AG04450 (cell line): ENCODE measurements at regions not wholly inside any gene's neighbourhood (a gene's known extent, or its start where the extent isn't known, plus 50 kb on each side); places are given as distances from the start of the nearest gene placed in this dataset.
"Not testable (repeated sequence)": the region's sequence is repeated elsewhere in the genome, so short reads cannot be mapped to it uniquely, and the experiment has no call there.

Experiments
- CTCF ChIA-PET: fragments of 300-600, 350-600 bp; formaldehyde crosslinking; extraction: SDS; loops from one replicate; lab custom pipeline; 2022; ENCODE audit warnings: antibody characterized with exemption, inconsistent platforms; lab: Charles Lee
- POLR2A ChIA-PET: fragments of 350-600 bp; formaldehyde crosslinking; extraction: SDS; loops from one replicate; lab custom pipeline; 2021; ENCODE audit warnings: antibody characterized with exemption, inconsistent platforms; lab: Yijun Ruan, JAX
- DNase-seq: peaks from one replicate; pipeline ENCODE4 v3.0.0-alpha.2; 2011; ENCODE audit warnings: low read depth, low spot score
- H3K27ac ChIP-seq: one replicate; pipeline ENCODE4 v1.5.1; 2012; ENCODE audit warnings: low read depth, low read length, control low read depth
- H3K27me3 ChIP-seq: one replicate; pipeline ENCODE4 v1.6.0; 2012; ENCODE audit warnings: low read length; ENCODE audit not compliant: control insufficient read depth, insufficient read depth
- H3K4me3 ChIP-seq: 2 replicates; pipeline ENCODE4 v1.5.1; 2011; ENCODE audit warnings: mild to moderate bottlenecking, low read depth, low read length, control low read depth
- H3K9me3 ChIP-seq: 2 replicates; pipeline ENCODE4 v1.5.1; 2012; ENCODE audit warnings: low read length; ENCODE audit not compliant: control insufficient read depth, insufficient read depth
- TF ChIP-seq, protein P1 (sequence below): IDR thresholded peaks from 2 replicates; pipeline ENCODE4 v1.5.1; 2011; ENCODE audit warnings: low read depth, low read length, control low read depth, inconsistent platforms

DNA sequence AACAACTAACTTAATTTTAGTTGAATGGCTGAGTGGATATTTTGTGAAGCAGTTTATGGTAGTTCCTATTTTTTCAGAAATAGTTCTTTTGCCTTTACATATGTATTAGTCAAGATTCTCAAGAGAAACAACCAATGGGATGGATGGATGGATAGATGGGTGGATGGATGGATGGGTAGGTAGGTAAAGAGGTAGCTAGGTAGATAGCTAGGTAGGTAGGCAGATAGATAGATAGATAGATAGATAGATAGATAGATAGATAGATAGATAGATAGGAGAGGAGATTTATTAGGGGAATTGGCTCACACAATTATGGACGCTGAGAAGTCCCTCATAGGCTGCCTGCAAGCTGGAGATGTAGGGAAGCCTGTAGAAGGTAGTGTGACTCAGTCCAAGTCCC, 74.0 kb upstream of the NUDT6 start:
- Histone ChIP-seq H3K27me3 (no peaks in the 10 kb centered on the region), H3K4me3 (no peak overlapping the region), H3K27ac (no peak overlapping the region), H3K9me3 (no peaks in the 10 kb centered on the region)
- no peak for DNase-seq
- CTCF ChIA-PET = no interaction called here
- POLR2A ChIA-PET = no interaction called here
- TF ChIP-seq, protein P1, sequence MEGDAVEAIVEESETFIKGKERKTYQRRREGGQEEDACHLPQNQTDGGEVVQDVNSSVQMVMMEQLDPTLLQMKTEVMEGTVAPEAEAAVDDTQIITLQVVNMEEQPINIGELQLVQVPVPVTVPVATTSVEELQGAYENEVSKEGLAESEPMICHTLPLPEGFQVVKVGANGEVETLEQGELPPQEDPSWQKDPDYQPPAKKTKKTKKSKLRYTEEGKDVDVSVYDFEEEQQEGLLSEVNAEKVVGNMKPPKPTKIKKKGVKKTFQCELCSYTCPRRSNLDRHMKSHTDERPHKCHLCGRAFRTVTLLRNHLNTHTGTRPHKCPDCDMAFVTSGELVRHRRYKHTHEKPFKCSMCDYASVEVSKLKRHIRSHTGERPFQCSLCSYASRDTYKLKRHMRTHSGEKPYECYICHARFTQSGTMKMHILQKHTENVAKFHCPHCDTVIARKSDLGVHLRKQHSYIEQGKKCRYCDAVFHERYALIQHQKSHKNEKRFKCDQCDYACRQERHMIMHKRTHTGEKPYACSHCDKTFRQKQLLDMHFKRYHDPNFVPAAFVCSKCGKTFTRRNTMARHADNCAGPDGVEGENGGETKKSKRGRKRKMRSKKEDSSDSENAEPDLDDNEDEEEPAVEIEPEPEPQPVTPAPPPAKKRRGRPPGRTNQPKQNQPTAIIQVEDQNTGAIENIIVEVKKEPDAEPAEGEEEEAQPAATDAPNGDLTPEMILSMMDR = no peak

DNA sequence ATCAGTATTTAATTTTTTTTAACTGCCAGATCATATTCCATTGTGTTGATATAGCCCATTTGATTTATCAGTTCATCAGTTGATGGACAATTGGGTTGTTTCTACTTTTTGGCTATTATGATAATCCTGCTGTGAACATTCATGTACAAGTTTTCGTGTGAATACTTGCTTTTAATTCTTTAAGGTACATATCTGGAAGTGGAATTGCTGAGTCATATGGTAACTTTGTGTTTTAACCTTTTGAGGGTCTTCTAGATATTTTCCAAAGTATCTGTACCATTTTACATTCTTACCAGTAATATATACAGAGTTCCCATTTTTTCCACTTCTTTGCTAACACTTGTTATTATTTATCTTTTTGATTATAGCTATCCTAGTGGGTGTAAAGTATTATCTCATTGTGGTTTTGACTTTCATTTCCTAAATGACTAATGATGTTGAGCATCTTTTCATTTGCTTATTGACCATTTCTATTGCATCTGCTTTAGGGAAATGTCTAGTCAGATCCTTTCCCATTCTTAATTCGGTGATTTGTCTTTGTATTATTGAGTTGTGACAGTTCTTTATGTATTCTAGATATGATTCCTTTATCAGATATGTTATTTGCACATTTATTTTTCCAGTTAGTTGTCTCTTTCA, 75.2 kb upstream of the NUDT6 start:
- Histone ChIP-seq H3K4me3 (no peak overlapping the region), H3K27me3 (no peaks in the 10 kb centered on the region), H3K9me3 (no peaks in the 10 kb centered on the region), H3K27ac (no peak overlapping the region)
- TF ChIP-seq, protein P1 = no peak
- ChIA-PET POLR2A (no interaction called here), CTCF (no interaction called here)
- DNase-seq = no peak

DNA sequence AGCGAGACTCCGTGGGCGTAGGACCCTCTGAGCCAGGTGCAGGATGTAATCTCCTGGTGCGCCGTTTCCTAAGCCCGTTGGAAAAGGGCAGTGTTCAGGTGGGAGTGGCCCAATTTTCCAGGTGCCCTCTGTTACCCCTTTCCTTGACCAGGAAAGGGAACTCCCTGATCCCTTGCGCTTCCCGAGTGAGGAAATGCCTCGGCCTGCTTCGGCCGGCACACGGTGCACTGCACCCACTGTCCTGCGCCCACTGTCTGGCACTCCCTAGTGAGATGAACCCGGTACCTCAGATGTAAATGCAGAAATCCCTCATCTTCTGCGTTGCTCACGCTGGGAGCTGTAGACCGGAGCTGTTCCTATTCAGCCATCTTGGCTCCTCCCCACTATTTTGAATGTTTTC, 81.7 kb upstream of the NUDT6 start:
- H3K9me3 ChIP-seq, POLR2A ChIA-PET, CTCF ChIA-PET: not testable (repeated sequence)

DNA sequence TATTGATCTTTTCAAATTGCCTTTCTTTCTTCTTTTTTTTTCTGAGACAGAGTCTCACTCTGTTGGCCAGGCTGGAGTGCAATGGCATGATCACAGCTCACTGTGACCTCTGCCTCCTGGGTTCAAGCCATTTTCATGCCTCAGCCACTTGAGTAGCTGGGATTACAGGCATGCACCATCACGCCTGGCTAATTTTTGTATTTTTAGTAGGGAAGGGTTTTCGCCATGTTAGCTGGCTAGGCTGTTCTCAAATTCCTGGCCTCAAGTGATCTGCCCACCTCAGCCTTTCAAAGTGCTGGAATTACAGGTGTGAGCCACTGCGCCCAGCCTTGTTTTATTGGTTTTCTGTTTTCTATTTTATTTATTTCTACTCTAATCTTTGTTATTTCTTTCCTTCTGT, 82.7 kb upstream of the NUDT6 start:
- POLR2A ChIA-PET, H3K27ac ChIP-seq, CTCF ChIA-PET, H3K9me3 ChIP-seq, DNase-seq, H3K4me3 ChIP-seq, H3K27me3 ChIP-seq: not testable (repeated sequence)

More for the DNA sequence above, 81.7 kb upstream of the NUDT6 start:
- H3K4me3 ChIP-seq, H3K27me3 ChIP-seq, H3K27ac ChIP-seq, DNase-seq: not testable (repeated sequence)

DNA sequence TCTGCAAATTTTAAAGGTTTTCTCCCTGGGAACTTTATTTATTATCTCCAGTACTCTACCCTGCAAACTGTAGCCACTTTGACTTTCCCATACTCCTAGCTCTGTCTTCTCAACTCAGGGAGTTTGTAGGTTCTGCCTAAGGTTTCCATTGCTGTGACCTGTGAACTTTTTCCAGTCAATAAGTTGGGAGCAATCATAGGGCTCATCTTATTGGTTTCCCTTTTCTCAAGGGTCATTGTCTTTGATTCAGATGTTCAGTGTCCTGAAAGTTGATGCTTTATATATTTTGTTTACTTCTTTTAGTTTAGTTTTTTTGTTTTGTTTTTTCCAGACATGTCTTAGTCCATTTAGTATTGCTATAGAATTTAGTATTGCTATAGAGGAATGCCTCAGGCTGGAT, 85.3 kb upstream of the NUDT6 start:
- no peak overlapping the region for H3K4me3 ChIP-seq
- no peak for DNase-seq
- ChIA-PET POLR2A (no interaction called here), CTCF (no interaction called here)
- TF ChIP-seq, protein P1 = no peak
- H3K27me3 ChIP-seq = no peaks in the 10 kb centered on the region
- no peak overlapping the region for H3K27ac ChIP-seq
- H3K9me3 ChIP-seq = peaks cover 4% of the 10 kb centered on the region; the same call in 1 of the 2 replicates

DNA sequence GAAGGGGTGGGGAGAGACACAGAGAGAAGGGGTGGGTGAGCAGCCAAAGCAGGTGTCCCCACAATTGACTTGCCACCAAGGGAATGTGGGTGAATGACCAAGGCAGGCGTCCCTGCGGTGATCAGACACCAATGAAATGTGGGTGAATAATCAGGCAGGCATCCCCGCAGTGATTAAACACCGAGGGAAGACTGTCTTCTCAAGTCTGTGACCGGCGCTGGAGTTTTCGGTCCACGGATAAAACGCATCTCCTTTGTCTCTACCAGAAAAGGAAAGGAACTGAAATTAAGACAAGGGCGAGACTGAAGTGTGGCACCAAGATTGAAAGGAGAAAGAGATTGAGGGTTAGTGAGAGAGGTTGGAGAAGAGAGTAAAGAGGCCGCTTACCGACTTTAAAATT, 90.0 kb upstream of the NUDT6 start:
- H3K9me3 ChIP-seq, CTCF ChIA-PET, H3K27me3 ChIP-seq, H3K4me3 ChIP-seq, POLR2A ChIA-PET, H3K27ac ChIP-seq, DNase-seq: not testable (repeated sequence)
